Inflammatory macrophage treated with lipopolysaccharide for 1 hour (primary cell): ENCODE measurements at regions not wholly inside any gene's neighbourhood (a gene's known extent, or its start where the extent isn't known, plus 50 kb on each side); places are given as distances from the start of the nearest gene placed in this dataset.
"Not testable (repeated sequence)": the region's sequence is repeated elsewhere in the genome, so short reads cannot be mapped to it uniquely, and the experiment has no call there.

ENCODE experiments used
- DNase-seq, 2 donors: peaks; one replicate each; pipeline ENCODE4 v3.0.0-alpha.2; 2020 to 2022

DNA sequence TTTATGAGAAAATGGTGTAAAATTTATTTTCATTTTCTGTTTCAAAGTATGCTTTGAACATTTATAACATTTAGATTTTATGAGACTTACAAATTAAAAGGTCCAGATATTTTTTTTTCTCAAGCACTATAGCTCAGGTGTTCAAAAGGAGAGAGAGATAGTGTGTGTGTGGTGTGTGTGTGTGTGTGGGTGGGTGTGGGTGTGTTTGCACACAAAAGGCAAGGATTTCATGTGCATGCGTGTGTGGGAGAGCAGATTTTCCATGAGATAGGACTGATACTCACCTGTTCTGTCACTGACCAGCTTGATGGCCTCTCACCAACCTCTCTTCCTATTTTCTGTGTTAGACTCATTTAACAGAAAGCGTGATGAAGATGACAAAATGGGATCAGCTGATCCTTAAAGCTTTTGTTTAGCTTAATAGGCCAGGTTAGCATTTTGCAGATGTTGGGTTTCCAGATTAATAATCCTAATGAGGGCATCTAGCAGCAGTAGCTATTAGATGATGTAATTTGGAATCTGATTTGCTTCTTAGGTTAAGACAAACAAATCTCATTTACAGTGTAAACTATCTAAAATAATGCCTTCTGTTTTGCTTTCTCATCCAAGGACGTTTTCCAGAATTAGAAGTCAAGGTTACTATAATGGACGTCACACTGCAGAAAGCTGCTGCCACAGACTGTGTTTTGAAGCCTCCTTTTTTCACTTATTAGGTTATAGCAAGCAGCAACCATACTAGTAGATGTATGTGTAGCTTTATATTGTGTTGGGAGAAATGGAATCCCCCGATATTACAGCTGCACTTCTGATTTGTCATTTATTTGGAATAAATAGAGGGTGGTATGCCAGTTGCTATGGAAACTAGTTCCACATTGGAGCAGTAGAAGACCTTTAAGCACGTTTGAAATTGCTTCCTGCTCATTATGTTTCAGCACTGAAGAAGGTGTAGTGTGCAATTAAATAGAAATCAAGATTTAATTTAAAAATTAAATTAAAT, 355.6 kb downstream of the TAF11L14 start:
- DNase-seq = no peak

DNA sequence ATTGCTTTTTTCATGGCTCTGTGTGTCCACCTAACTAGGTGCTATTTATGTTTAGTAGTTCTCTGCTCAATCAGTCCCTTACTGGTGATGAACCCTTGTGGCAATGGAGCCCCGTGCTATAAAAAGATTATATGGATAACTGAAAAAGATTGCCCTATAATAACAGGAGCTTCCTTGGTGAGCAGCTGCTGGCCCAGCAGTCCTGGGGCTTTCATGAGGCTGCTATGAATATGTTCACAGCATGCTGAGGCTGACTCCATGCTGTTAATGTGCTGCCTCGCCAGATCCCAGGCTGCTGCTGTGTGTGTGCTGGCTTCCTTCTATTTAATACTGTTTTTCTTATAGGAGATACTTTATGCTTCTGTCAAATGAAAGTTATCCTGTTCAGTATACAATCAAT, 357.5 kb downstream of the TAF11L14 start:
- no peak for DNase-seq

DNA sequence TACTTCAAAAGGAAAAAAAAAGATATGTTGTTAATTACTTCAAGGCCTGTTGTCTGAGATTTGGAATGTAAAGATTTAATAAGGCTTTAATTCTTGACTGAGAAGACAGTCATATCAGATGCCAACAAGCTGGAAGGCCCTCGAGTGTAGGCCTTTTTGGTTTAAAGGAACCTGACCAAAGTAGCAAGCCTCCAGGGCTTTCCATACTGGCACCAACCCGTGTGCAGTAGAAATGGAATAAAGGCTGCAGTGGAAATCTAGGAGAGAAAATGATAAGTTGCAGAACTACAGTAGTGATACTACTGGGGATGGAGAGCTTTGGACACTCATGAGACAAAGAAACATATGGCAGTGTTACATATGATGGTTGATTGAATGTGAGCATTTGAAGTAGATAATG, 358.0 kb downstream of the TAF11L14 start:
- no peak for DNase-seq

DNA sequence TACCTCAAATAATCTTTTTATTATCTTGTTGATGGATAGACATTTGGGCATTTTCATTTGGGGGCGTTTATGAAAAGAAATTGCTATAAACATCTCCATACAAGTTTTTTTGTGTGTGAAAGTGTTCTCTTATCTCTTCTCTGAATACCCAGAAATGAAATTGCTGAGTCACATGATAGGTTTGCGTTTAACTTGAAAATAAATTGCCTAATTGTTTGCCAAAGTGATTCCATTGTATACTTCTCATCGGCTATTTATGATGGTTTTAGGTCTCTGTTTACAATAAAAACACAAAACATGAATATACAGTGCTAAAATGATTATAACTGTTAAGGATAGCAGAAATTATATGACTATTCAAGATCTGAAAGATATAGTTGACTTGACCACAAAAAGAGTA, 361.7 kb downstream of the TAF11L14 start:
- DNase-seq = no peak

DNA sequence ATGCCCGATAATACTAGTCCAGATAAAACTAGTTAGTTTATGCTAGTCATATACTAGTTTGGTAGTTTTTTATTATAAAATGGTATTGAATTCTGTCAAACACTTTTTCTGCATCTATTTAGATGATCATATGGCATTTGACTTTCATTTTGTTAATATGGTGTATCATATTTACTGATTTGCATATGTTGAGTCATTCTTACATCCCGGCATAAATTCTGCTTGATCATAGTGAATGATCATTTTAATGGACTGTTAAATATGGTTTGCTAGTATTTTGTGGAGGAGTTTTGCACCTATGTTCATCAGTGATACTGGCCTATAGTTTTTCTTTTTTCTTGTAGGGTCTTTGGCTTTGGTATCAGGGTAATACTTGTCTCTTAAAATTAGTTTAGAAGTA, 365.6 kb downstream of the TAF11L14 start:
- no peak for DNase-seq

DNA sequence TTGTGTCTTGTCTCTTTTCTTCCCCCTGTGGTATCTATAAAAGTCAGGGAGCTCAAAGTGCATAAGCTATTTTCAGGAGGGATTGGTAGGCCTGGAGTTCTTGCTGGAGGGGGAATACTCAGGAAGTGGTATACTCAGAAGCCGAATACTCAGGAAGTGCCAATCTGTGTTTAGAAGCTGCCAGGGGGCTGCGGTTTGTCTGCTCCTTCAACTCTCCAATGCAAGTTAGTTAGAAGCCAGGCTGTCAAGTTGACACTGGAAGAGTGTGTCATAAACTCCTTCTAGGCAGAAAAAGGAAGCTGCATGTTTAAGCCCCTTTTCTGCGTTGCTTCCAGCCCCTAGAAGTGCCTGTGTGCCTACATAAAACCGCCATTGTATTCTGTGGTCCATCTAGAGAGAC, 366.5 kb downstream of the TAF11L14 start:
- no peak for DNase-seq

DNA sequence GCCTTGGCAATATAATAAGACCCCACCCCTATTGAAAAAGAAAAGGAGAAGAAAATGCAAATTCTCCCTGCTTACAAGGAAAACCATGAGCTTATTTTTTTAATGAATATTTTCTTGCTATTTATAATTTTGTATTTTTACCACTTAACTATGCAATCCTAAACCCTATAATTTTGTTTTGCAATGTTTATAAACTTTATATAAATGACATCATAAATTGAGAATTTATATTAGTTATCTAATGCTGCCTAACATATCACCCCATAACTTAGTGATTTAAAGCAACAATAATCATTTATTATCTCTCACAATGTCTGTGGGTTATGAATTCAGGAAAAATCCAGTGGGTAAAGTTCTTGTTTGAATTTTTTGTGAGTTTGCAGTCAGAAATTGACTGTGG, 369.1 kb downstream of the TAF11L14 start:
- DNase-seq = no peak

DNA sequence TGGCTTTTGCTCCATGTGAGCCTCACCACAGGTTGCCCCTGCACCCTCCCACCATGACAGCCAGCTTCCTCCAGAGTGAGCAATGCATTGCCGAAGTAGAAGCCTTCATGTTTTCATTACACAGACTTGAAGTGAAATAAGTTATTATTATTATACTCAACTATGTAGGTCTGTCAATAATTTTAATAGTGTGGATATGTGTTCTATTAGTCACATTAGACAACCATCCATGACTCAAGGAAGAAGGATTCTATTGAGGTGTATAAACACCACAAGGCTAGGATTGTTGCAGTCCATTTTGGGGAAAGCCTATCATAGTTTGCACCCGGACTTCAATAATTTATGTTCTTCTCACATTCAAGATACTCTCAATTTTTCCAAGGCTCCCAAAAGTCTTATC, 369.5 kb downstream of the TAF11L14 start:
- DNase-seq = no peak

DNA sequence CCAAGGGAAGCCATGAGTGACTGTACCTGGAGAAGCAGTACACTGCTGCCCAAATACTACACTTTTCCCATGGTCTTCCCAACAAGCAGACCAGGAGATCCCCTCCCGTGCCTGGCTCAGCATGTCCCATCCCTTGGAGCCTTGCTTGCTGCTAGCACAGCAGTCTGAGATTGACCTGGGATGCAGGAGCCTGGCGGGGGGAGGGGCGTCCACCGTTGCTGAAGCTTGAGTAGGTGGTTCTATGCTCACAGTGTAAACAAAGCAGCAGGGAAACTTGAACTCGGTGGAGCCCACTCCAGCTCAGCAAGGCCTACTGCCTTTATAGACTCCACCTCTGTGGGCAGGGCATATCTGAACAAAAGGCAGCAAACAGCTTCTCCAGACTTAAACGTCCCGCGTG, 372.0 kb downstream of the TAF11L14 start:
- not testable (repeated sequence) for DNase-seq

DNA sequence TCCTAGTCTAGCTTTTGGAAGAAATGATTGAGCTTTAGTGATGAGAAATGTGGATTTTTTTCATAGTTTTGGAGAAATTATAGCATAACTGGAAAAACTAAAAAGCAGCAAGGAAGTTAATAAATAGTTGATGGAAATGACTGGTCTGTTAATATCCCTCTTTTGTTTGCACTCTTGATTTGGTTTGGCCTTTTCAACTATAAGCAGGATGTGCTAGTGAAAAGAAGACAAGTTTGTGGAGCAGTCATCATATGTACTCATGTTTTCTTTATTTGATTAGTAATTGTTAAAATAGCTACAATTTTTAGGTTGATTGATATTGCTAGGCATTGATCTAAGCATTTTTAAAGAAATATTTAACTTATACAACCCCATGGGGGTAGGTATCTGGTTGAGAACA, 374.7 kb downstream of the TAF11L14 start:
- DNase-seq = no peak

DNA sequence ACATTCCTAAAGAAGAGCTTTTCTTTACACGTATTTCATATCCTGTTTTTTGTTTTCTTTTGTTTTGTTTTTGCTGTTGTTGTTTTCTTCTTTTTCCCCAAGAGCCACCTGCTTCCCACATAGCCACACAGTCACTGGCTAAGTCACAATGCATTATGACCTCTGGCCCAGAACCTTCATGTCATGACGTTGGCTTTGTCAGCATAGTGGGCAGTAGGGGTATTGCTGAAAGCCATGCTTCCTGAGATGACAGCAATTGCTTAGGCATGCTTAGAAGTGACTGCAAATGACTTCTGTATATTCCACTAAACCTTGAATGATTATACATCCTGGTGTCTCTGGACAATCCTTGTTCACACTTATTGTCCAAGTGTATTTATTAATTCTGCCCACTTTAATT, 375.8 kb downstream of the TAF11L14 start:
- peak; percentile 8 to 48 for DNase-seq

DNA sequence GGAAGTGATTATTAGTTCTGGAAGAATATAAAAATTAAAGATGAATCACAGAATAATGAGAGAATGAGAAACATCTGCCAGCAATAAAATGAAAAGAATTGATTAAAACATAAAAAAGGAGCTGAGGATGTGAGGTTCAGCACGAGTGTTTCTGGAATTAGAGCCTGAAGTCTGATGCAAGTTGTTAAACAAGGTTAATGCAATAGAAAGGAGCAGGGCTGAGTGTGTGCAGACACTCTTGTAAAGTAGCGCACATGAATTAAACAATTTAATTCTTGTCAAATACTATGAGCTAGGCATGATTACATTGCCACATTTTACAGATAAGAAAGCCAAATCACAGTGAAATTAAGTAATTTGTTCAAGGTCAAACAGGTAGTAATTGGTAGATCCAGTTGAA, 384.2 kb downstream of the TAF11L14 start:
- no peak for DNase-seq

DNA sequence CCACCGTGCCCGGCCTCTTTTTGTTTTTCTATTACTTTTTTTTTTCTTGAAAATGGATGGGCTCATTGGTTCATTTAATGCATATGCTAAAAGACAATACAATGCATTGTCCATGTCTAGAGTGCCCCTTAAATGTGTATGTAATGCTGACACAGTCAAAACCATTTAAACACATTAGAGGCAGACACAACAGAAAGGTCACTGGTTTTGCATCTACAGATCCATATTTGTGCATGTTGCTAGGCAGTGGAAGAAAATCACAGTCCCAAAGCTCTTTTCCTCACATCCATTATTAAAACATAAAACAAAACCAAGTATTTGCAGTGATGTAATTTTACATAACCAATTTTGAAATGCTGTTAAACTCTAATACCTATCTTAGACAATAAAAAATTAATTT, 389.0 kb downstream of the TAF11L14 start:
- DNase-seq = no peak

DNA sequence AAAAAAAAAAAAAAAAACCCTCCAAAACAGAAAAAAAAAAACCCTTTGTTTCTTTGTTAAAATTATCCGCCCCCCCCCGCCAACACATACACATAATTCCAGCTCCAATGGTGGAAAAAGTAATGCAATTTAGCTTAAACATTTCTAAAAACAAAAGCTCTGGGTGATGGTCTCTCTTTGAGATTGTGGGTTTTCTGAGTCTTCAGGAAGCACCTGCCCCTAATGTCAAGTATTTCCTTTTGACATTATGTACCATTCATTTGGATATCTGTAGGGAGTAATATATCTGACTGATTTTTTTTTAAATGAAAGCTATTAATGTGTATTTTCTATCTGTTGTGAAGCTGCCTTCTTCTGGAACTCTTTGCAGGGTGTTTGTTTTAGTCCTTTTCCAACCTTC, 389.7 kb downstream of the TAF11L14 start:
- no peak for DNase-seq

DNA sequence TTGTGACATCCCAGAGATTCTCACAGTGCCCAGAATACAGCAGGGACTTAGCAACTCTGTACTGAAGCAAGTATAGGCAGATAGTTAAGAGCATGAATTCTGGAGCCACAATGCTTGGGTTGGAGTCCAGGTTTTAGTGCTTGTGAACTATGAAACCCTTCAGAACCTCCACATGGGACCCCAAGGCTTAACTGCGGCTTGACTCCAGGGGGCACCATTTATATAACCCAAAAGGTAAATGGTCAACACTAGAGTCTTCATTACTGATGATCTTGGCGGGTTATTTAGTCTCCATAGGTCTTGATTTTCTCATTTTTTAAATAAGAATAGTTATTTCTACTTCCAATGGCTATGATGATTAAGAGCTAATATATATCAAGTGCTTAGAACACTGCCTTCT, 390.3 kb downstream of the TAF11L14 start:
- DNase-seq = no peak

DNA sequence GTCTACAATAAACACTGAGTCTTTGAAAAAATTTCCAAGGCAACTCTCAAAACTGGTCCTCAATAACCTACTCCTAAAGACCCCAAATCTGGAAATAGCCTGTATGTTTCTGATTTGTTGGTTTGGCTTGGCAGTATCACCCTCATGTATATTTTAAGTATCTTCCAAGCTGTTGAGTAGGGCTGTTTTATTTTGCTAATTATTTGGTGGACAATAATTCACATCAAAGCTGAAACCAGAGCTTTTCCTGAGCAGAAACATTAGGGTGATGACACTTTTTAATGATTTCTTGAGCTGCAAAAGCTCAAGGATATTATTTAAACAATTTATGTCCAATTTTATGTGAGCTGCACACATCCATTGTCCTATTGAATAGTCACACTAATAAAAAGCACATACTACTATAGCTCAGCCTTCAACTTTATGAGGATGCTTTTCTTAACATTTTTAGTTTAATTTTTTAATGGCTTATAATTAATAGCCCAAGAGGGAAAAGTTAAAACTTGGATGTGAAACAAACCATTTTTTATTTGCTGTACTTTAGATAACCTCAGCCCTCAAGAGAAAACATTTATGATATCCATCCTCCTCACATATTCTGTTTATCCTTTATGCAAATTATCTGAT, 393.1 kb downstream of the TAF11L14 start:
- DNase-seq = no peak

DNA sequence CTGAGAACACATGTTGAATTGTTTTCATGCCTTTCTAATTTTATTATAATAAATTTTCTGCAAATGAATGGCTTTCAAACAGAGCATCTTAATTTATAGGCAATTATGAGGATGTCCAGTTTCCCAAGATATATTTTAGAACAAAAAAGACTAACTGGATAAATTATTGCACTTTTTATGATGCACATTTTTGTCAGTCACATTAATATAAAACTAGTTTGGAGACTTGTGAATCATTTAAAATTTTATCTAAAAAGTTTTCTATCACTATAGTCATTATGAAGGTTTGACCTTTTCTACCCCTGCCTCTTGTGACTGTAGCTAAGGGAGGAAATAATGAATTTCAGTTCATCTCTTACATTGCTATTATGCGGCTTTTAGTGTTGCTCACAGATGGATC, 393.8 kb downstream of the TAF11L14 start:
- DNase-seq = no peak

DNA sequence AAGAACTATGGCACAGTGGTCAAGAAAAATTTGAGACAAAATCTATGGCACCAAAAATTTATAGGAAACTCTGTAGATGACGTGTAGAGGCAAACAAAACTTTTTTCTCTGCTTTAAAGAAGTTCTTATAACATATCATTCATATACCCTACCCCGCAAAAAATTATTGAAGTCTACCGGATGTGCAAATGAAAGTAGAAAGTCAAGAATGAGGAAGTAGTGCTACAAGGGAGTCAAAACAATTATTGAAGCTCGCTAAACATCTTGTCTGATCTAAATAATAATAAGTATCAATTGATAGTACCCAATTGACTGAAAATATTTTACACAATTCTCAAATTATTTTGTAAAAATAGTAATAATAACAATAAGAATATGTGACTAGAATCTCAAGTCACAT, 398.5 kb downstream of the TAF11L14 start:
- DNase-seq = no peak

DNA sequence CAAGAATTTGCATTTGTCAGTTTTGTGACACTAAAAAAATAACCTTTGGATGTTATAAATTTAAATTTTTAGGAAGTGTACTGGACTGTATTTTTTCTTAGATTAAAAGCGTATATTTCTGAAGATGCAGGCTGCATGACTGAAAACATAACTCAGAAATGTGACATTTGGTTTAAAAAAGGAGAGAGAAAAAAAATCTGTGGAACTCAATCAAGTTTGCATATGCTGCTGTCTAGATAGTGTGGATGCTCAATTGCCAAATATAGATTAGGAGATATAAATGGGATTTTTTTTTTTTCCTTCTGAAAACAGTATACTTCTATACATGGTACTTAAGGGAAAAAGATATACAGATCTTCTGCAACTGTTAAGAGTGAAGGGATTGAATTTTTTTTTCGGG, 402.3 kb downstream of the TAF11L14 start:
- no peak for DNase-seq

DNA sequence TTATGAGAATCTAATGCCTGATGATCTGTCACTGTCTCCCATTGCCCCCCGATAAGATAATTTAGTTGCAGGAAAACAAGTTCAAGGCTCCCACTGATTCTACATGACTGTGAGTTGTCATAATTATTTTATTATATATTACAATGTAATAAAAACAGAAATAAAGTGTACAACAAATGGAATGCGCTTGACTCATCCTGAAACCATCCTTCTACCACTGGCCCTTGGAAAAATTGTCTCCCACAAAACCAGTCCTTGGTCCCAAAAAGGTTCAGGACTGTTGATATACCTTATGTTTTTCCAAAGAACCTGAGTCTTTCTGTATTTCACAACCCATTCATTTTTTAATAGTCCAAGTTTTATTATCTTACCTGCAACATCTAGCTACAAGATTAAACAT, 403.5 kb downstream of the TAF11L14 start:
- DNase-seq = no peak

DNA sequence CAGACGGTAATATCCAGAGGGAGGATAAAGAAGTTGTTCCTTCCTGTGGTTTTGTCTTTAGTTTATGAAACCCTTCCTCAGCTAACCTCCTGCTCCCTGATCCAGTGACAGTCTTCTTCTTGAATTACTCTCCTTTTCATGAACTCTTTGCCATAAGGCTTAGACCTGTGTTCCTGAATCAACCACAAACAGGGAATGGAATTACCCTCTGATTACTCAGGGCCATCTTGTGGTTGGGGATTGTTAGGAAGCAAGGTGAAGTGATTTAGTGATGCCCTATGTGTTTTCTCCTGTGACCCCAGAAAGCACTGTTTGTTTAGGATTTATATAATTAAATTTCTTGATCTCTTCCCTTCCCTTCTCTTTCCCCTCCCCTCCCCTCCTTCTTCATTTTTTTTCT, 409.1 kb downstream of the TAF11L14 start:
- DNase-seq = no peak

DNA sequence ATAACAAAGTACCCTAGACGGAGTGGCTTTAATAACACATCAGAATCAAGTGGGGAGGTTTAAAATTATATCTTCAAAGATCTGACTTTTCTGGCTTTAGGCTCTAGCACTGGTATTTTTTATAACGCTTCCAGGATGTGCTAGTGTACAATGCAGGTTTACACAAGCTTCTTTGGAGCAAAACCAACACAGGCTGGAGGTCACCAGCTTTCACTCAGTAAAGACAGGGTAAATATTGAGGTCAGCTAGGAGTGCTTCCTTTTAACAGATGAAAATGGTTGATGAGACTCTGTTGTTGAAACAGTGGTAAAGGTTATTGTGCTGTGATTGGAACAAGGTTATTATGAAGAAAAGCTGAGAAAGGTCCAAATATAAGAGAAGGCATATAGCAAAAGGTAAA, 414.2 kb downstream of the TAF11L14 start:
- DNase-seq = no peak

DNA sequence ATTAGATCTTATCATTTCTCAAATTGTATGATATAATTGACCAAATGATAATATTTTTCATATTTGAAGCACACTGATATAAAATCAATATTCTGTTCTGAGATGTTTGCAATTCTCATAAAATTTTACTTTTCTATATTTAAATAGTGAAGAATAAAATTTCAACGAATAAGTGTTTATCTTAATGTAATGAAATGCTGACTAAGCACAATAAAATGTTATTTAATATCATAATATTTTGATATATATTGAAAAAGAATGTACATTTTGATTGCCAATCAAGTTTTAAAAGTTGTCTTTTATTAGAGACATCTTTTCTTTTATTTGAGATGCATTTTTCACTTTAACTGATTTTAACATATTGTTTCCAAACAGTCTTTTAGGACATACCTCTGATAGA, 416.1 kb downstream of the TAF11L14 start:
- no peak for DNase-seq

DNA sequence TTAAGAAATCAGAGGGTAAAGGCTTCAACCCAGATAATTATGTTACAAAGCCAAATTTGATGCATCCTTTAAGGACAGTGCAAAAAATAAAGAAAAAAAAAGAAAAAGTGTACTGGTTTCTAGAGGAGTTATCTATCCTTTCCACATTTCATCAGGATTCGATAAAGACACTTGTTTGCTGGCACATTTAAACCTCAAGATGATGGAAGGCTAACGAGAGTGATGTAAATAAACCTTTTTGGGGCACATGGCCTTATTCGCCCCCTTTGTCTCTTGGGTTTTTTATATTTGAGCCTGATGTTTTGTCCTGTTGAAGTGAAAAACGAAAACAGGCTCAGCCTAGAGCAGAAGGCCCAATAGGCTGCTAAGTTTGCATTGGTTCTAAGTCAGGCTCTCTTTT, 416.5 kb downstream of the TAF11L14 start:
- DNase-seq = no peak

DNA sequence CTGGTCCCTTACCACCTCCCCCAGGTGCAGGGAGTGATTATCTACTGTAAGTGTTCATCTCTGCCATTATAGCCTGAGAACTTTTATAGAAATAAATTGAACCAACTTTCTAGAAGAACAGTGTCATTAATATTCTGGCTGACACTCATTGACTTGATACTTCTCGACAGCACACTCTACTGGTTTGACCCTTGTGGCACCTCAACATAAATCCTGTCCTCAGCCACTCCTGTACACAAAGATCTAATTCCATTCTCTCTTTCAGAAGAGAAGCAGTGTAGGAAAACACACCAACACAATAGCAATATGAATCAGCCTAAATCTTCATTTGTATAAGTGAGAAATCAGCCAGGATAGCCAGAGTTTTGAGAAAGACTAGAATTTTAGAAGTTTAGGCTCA, 417.7 kb downstream of the TAF11L14 start:
- no peak for DNase-seq
